ENCODE measurements at regions not wholly inside any gene's neighbourhood (a gene's known extent, or its start where the extent isn't known, plus 50 kb on each side); places are given as distances from the start of the nearest gene placed in this dataset.

DNA sequence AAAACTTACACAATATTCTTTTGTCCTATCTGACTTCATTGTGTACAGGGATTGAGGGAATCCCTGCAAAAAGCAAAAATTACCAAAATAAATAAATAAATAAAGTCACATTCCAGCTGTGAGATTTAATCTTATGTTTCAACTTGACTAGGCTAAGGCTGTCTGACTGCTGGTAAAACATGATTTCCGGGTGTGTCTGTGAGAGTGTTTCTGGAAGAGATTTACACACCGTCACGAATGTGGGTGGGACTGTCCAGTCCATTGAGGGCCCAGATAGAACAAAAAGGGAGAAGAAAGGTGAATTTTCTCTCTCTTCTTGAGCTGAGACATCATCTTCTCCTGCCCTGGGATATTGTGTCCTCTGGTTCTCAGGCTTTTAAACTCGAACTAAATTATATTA is 166.1 kb downstream of the LIG4 start:
- no peak for TF ChIP-seq TCF7 (CRISPR knock-in tag; IDR thresholded peaks at IDR 0.05; ENCODE audit: low read depth)
- TF ChIP-seq, protein P1, sequence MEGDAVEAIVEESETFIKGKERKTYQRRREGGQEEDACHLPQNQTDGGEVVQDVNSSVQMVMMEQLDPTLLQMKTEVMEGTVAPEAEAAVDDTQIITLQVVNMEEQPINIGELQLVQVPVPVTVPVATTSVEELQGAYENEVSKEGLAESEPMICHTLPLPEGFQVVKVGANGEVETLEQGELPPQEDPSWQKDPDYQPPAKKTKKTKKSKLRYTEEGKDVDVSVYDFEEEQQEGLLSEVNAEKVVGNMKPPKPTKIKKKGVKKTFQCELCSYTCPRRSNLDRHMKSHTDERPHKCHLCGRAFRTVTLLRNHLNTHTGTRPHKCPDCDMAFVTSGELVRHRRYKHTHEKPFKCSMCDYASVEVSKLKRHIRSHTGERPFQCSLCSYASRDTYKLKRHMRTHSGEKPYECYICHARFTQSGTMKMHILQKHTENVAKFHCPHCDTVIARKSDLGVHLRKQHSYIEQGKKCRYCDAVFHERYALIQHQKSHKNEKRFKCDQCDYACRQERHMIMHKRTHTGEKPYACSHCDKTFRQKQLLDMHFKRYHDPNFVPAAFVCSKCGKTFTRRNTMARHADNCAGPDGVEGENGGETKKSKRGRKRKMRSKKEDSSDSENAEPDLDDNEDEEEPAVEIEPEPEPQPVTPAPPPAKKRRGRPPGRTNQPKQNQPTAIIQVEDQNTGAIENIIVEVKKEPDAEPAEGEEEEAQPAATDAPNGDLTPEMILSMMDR (IDR thresholded peaks at IDR 0.05) = no peak
